Breast epithelium (tissue), 3 donors: ENCODE measurements at regions not wholly inside any gene's neighbourhood (a gene's known extent, or its start where the extent isn't known, plus 50 kb on each side); places are given as distances from the start of the nearest gene placed in this dataset.
"Not testable (repeated sequence)": the region's sequence is repeated elsewhere in the genome, so short reads cannot be mapped to it uniquely, and the experiment has no call there.

ENCODE experiments used
- CTCF ChIP-seq, 3 donors: fragments of 450-650 bp; IDR thresholded peaks; one replicate each; pipeline ENCODE4 v1.5.1; 2016 to 2017; ENCODE audit warnings: antibody characterized with exemption in 3 of 3, mild to moderate bottlenecking in 3 of 3, moderate library complexity in 3 of 3
- POLR2AphosphoS5 ChIP-seq, 3 donors: sonication (generic); formaldehyde crosslinking; IDR thresholded peaks; one replicate each; pipeline ENCODE4 v1.6.1; 2017; ENCODE audit warnings: antibody characterized with exemption in 3 of 3

- not testable (repeated sequence) for TF ChIP-seq CTCF, POLR2AphosphoS5 (IDR thresholded peaks at IDR 0.05)
Measured at GRCh38 chr9:102337471-102337870, 599.0 kb upstream of the GRIN3A start.
